SK-N-SH (cell line): ENCODE measurements at regions not wholly inside any gene's neighbourhood (a gene's known extent, or its start where the extent isn't known, plus 50 kb on each side); places are given as distances from the start of the nearest gene placed in this dataset.

Experiments
- CTCF ChIA-PET: fragments of 300-600, 350-600 bp; formaldehyde crosslinking; extraction: SDS; loops from one replicate; lab custom pipeline; 2021; lab: Yijun Ruan, JAX
- POLR2A ChIA-PET: fragments of 350-600 bp; sonication (Branson Sonifier 250); formaldehyde crosslinking; extraction: SDS; loops from one replicate; lab custom pipeline; 2020; ENCODE audit warnings: antibody characterized with exemption, inconsistent platforms; lab: Yijun Ruan, JAX
- DNase-seq: peaks from one replicate; pipeline ENCODE4 v3.0.0; 2012
- H2AFZ ChIP-seq: fragments of 200-600 bp; sonication (generic); 2 replicates; pipeline ENCODE4 v1.8.1; 2016; ENCODE audit warnings: antibody characterized with exemption, mild to moderate bottlenecking, low read depth
- H3F3A ChIP-seq: fragments of 200-600 bp; sonication (generic); replicated peaks from 2 replicates; pipeline ENCODE3; 2016; ENCODE audit warnings: antibody characterized with exemption, mild to moderate bottlenecking; ENCODE audit not compliant: insufficient read depth
- H3K27ac ChIP-seq, 2 experiments: fragments of 200-500 bp in 1 of 2; fragments of 200-600 bp in 1 of 2; sonication (Bioruptor generic) in 1 of 2; sonication (generic), shearing (Covaris generic) in 1 of 2; 2 replicates each; pipeline versions ENCODE4 v1.5.1 to v1.6.1; 2014 to 2016; ENCODE audit warnings: low read depth in 2 of 2, inconsistent platforms in 1 of 2, low read length in 1 of 2, mild to moderate bottlenecking in 1 of 2, mixed read lengths in 1 of 2
- H3K27me3 ChIP-seq: fragments of 200-600 bp; sonication (generic), shearing (Covaris generic); 2 replicates; pipeline ENCODE4 v1.6.1; 2016; ENCODE audit warnings: mixed run types; ENCODE audit not compliant: insufficient read depth
- H3K36me3 ChIP-seq, 2 experiments: fragments of 200-500 bp in 1 of 2; fragments of 200-600 bp in 1 of 2; sonication (Bioruptor generic) in 1 of 2; sonication (generic) in 1 of 2; replicated peaks in 1 of 2; 2 replicates each; pipeline versions ENCODE3 to v1.5.1; 2014 to 2016; ENCODE audit warnings: low read length in 1 of 2, mild to moderate bottlenecking in 1 of 2; ENCODE audit not compliant: insufficient read depth in 2 of 2, control insufficient read depth in 1 of 2
- H3K4me1 ChIP-seq, 2 experiments: fragments of 200-500 bp in 1 of 2; fragments of 200-600 bp in 1 of 2; sonication (Bioruptor generic) in 1 of 2; sonication (generic), shearing (Covaris generic) in 1 of 2; 2 replicates each; pipeline versions ENCODE4 v1.5.1 to v1.6.1; 2014 to 2016; ENCODE audit warnings: low read depth in 1 of 2, low read length in 1 of 2, mixed run types in 1 of 2; ENCODE audit not compliant: insufficient read depth in 2 of 2, control insufficient read depth in 1 of 2
- H3K4me2 ChIP-seq: fragments of 200-600 bp; sonication (generic), shearing (Covaris generic); 2 replicates; pipeline ENCODE4 v1.6.1; 2017; ENCODE audit warnings: mixed run types
- H3K4me3 ChIP-seq, 2 experiments: fragments of 200-500 bp in 1 of 2; fragments of 200-600 bp in 1 of 2; sonication (Bioruptor generic) in 1 of 2; sonication (generic), shearing (Covaris generic) in 1 of 2; 2 replicates each; pipeline versions ENCODE4 v1.5.1 to v1.8.1; 2014 to 2016; ENCODE audit warnings: low read depth in 2 of 2, inconsistent platforms in 1 of 2, low read length in 1 of 2, mild to moderate bottlenecking in 1 of 2, mixed read lengths in 1 of 2, moderate library complexity in 1 of 2
- H3K79me2 ChIP-seq: fragments of 200-600 bp; sonication (generic); 2 replicates; pipeline ENCODE4 v1.8.1; 2017; ENCODE audit warnings: mild to moderate bottlenecking; ENCODE audit not compliant: insufficient read depth
- H3K9ac ChIP-seq: fragments of 200-600 bp; sonication (generic); 2 replicates; pipeline ENCODE4 v1.6.1; 2017; ENCODE audit warnings: mixed run types
- H3K9me2 ChIP-seq: fragments of 200-600 bp; sonication (generic); 2 replicates; pipeline ENCODE4 v1.6.1; 2017; ENCODE audit warnings: mixed run types
- H3K9me3 ChIP-seq: fragments of 200-600 bp; sonication (generic); 2 replicates; pipeline ENCODE4 v1.6.1; 2017; ENCODE audit warnings: mixed run types, mild to moderate bottlenecking, moderate library complexity
- H4K20me1 ChIP-seq: fragments of 200-600 bp; sonication (generic); 2 replicates; pipeline ENCODE4 v1.6.1; 2017; ENCODE audit warnings: mild to moderate bottlenecking, mixed run types; ENCODE audit not compliant: insufficient read depth
- CHD2 ChIP-seq: fragments of 150-350 bp; IDR thresholded peaks from 2 replicates; pipeline ENCODE4 v1.6.1; 2018; ENCODE audit warnings: low read length; ENCODE audit not compliant: partially characterized antibody
- ELF1 ChIP-seq: IDR thresholded peaks from 2 replicates; pipeline ENCODE4 v1.4.0; 2012
- EP300 ChIP-seq, 2 experiments: IDR thresholded peaks; 2 replicates each; pipeline versions ENCODE4 v1.4.0 to v1.6.1; 2012; ENCODE audit warnings: borderline replicate concordance in 1 of 2, low read depth in 1 of 2, low read length in 1 of 2
- FOXM1 ChIP-seq: IDR thresholded peaks from 2 replicates; pipeline ENCODE4 v1.4.0; 2012; ENCODE audit warnings: low read depth, mild to moderate bottlenecking
- GABPA ChIP-seq: IDR thresholded peaks from 2 replicates; pipeline ENCODE4 v1.4.0; 2012; ENCODE audit warnings: low read depth, mild to moderate bottlenecking
- GATA2 ChIP-seq: sonication (generic); formaldehyde crosslinking; IDR thresholded peaks from 2 replicates; pipeline ENCODE4 v1.5.0; 2020; ENCODE audit warnings: mild to moderate bottlenecking, missing genetic modification reagents
- IRF3 ChIP-seq: fragments of 150-350 bp; IDR thresholded peaks from 2 replicates; pipeline ENCODE4 v1.6.1; 2016; ENCODE audit warnings: mild to moderate bottlenecking, low read depth, low read length
- JUND ChIP-seq: IDR thresholded peaks from 2 replicates; pipeline ENCODE4 v1.4.0; 2012
- MEF2A ChIP-seq: IDR thresholded peaks from 2 replicates; pipeline ENCODE4 v1.4.0; 2012; ENCODE audit warnings: low read depth, borderline replicate concordance
- MXI1 ChIP-seq: IDR thresholded peaks from 2 replicates; pipeline ENCODE4 v1.6.1; 2012; ENCODE audit warnings: mild to moderate bottlenecking, low read depth, low read length, improper control_type of control experiment
- NFIC ChIP-seq: IDR thresholded peaks from 2 replicates; pipeline ENCODE4 v1.4.0; 2012; ENCODE audit warnings: borderline replicate concordance
- POLR2AphosphoS5 ChIP-seq: IDR thresholded peaks from 2 replicates; pipeline ENCODE4 v1.6.1; 2012; ENCODE audit warnings: low read depth, low read length
- RAD21 ChIP-seq: IDR thresholded peaks from 2 replicates; pipeline ENCODE4 v1.6.1; 2012; ENCODE audit warnings: mild to moderate bottlenecking, low read length
- RCOR1 ChIP-seq: fragments of 150-350 bp; IDR thresholded peaks from 2 replicates; pipeline ENCODE4 v1.6.1; 2017; ENCODE audit warnings: antibody characterized with exemption, low read length
- SMC3 ChIP-seq: IDR thresholded peaks from 2 replicates; pipeline ENCODE4 v1.6.1; 2012; ENCODE audit warnings: low read depth, low read length, improper control_type of control experiment
- TAF1 ChIP-seq: IDR thresholded peaks from 2 replicates; pipeline ENCODE4 v1.6.1; 2012; ENCODE audit warnings: low read depth, mild to moderate bottlenecking, low read length, moderate library complexity, borderline replicate concordance
- TCF12 ChIP-seq: IDR thresholded peaks from 2 replicates; pipeline ENCODE4 v1.4.0; 2012
- YY1 ChIP-seq: IDR thresholded peaks from 2 replicates; pipeline ENCODE4 v1.4.0; 2012; ENCODE audit warnings: low read depth, mild to moderate bottlenecking
- WGBS: methylation state at CpG from one replicate; pipeline ENCODE4 v1.1.6; 2017; ENCODE audit warnings: low lambda C conversion rate; 5-methylcytosine and 5-hydroxymethylcytosine counted together

GRCh38 chr3:124174476-124174875 lies 182.6 kb upstream of the ROPN1 start:
- Histone ChIP-seq H3K9me2 (no peaks in the 10 kb centered on the region), H3K36me3 (no peaks in the 10 kb centered on the region), H3K27ac (peak overlapping the region in 1 of 2 experiments; percentile 99; a peak in 2 of 4 replicates), H3K4me3 (no peak overlapping the region), H3K4me2 (no peak overlapping the region), H3K4me1 (peaks cover 0 to 48% of the 10 kb centered on the region in 2 experiments; a peak in 2 of 4 replicates), H3K9me3 (no peaks in the 10 kb centered on the region), H2AFZ (no peak overlapping the region), H4K20me1 (no peaks in the 10 kb centered on the region), H3F3A (no peaks in the 10 kb centered on the region), H3K9ac (no peak overlapping the region), H3K27me3 (no peaks in the 10 kb centered on the region), H3K79me2 (no peaks in the 10 kb centered on the region; the same call in 1 of the 2 replicates)
- peak; percentile 88 for DNase-seq
- 46% methylated on average over 2 of the region's 3 CpGs for WGBS
- POLR2A ChIA-PET, result interaction anchor here (0.9 to 2.0 kb wide), 4 partner anchors 17 to 144 kb away, joined by 3 to 8 read pairs (median 6); partner anchors contain the start of gene KALRN
- peak; percentile 14; the same call in 1 of the 2 replicates for TF ChIP-seq SMC3
- TF ChIP-seq ELF1, result no peak
- peak; percentile 56 for TF ChIP-seq TCF12
- TF ChIP-seq POLR2AphosphoS5, result 0 out of 2 replicates have a peak, but pooled peaks have one; percentile 23
- no peak for TF ChIP-seq FOXM1
- TF ChIP-seq MXI1, result peak; percentile 54
- peak; percentile 75 for TF ChIP-seq NFIC
- peak in 1 of 2 experiments; percentile 95; a peak in 3 of 4 replicates for TF ChIP-seq EP300 (IDR thresholded peaks at IDR 0.05; ENCODE audit: borderline replicate concordance in 1 of 2, low read depth in 1 of 2, low read length in 1 of 2)
- no peak for TF ChIP-seq TAF1
- peak; percentile 85 for TF ChIP-seq CHD2
- TF ChIP-seq GABPA, result no peak
- peak; percentile 82 for TF ChIP-seq GATA2
- no peak for TF ChIP-seq JUND
- TF ChIP-seq RAD21, result peak; percentile 44
- no peak for TF ChIP-seq YY1
- no peak for TF ChIP-seq IRF3
- TF ChIP-seq MEF2A, result no peak
- peak; percentile 90 for TF ChIP-seq RCOR1
- TF ChIP-seq, all 33 proteins: peak for 10
- CTCF ChIA-PET, result interaction anchor here (0.6 to 2.8 kb wide), 13 partner anchors 15 to 143 kb away, joined by 3 to 8 read pairs (median 4); no protein-coding TSS in a partner anchor
